Stomach (tissue), 4 donors: ENCODE measurements at regions not wholly inside any gene's neighbourhood (a gene's known extent, or its start where the extent isn't known, plus 50 kb on each side); places are given as distances from the start of the nearest gene placed in this dataset.

ENCODE experiments used
- EP300 ChIP-seq: sonication (generic); formaldehyde crosslinking; IDR thresholded peaks from one replicate; pipeline ENCODE4 v1.6.1; 2017; ENCODE audit warnings: antibody characterized with exemption
- POLR2A ChIP-seq, 4 donors: fragments of 450-650 bp; IDR thresholded peaks; one replicate each; pipeline ENCODE4 v1.6.1; 2016; ENCODE audit warnings: antibody characterized with exemption in 4 of 4, control low read depth in 2 of 4, mild to moderate bottlenecking in 1 of 4, moderate library complexity in 1 of 4
- TF ChIP-seq, protein P1 (sequence below), 7 experiments: fragments of 450-650 bp in 4 of 7; fragments of 200-600 bp in 3 of 7; sonication (generic) in 3 of 7; IDR thresholded peaks; one replicate each; pipeline ENCODE4 v1.5.1; 2016 to 2019; ENCODE audit warnings: antibody characterized with exemption in 7 of 7, control low read depth in 2 of 7, mild to moderate bottlenecking in 1 of 7

DNA sequence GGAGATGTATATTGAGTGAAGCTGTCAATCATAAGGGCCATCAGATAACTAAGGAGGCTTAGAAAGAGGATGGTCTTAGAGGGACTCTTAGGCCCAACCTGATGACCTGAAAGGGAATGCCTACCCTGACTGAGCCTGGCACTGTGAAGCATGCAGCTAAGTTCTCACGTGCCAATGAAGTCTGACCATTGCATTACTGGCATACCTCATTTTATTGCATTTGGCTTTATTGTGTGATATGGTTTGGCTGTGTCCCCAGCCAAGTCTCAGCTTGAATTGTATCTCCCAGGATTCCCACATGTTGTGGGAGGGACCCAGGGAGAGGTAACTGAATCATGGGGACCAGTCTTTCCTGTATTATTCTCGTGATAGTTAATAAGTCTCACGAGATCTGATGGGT lies 421.6 kb upstream of the SGCD start:
- no peak for TF ChIP-seq EP300
- TF ChIP-seq, protein P1, sequence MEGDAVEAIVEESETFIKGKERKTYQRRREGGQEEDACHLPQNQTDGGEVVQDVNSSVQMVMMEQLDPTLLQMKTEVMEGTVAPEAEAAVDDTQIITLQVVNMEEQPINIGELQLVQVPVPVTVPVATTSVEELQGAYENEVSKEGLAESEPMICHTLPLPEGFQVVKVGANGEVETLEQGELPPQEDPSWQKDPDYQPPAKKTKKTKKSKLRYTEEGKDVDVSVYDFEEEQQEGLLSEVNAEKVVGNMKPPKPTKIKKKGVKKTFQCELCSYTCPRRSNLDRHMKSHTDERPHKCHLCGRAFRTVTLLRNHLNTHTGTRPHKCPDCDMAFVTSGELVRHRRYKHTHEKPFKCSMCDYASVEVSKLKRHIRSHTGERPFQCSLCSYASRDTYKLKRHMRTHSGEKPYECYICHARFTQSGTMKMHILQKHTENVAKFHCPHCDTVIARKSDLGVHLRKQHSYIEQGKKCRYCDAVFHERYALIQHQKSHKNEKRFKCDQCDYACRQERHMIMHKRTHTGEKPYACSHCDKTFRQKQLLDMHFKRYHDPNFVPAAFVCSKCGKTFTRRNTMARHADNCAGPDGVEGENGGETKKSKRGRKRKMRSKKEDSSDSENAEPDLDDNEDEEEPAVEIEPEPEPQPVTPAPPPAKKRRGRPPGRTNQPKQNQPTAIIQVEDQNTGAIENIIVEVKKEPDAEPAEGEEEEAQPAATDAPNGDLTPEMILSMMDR (IDR thresholded peaks at IDR 0.05): no peak
- no peak for TF ChIP-seq POLR2A (IDR thresholded peaks at IDR 0.05)
